H1 (cell line): ENCODE measurements at regions not wholly inside any gene's neighbourhood (a gene's known extent, or its start where the extent isn't known, plus 50 kb on each side); places are given as distances from the start of the nearest gene placed in this dataset.

Experiments used
- CTCF ChIA-PET: fragments of 300-600 bp; sonication (Branson Sonifier 250); formaldehyde crosslinking; loops from one replicate; lab custom pipeline; 2021; ENCODE audit not compliant: partially characterized antibody; lab: Charles Lee
- POLR2A ChIA-PET: fragments of 300-600 bp; sonication (Branson Sonifier 250); formaldehyde crosslinking; loops from one replicate; lab custom pipeline; 2021; ENCODE audit warnings: inconsistent platforms; ENCODE audit not compliant: partially characterized antibody; lab: Charles Lee
- DNase-seq, 2 experiments: peaks; one replicate each; pipeline versions ENCODE4 v3.0.0 to v3.0.0-alpha.2; 2010 to 2022; ENCODE audit warnings: low spot score in 2 of 2, low read depth in 1 of 2, mixed read lengths in 1 of 2
- FAIRE-seq: peaks from 2 replicates; lab custom pipeline; 2011; peaks lifted over from hg19 to GRCh38; lab: Jason Lieb, UNC
- H2AFZ ChIP-seq: 2 replicates; pipeline ENCODE4 v1.8.1; 2012; ENCODE audit warnings: low read length, inconsistent platforms
- H2AK5ac ChIP-seq: 2 replicates; pipeline ENCODE4 v1.6.1; 2013; ENCODE audit warnings: low read depth, low read length
- H2BK120ac ChIP-seq: replicated peaks from 2 replicates; pipeline ENCODE3; 2013; ENCODE audit warnings: low read depth, low read length, inconsistent platforms
- H2BK12ac ChIP-seq: 2 replicates; pipeline ENCODE4 v1.6.1; 2013; ENCODE audit warnings: low read depth, low read length
- H2BK15ac ChIP-seq: 2 replicates; pipeline ENCODE4 v1.6.1; 2013; ENCODE audit warnings: low read length
- H2BK20ac ChIP-seq: 2 replicates; pipeline ENCODE4 v1.6.1; 2013; ENCODE audit warnings: low read length
- H2BK5ac ChIP-seq: 2 replicates; pipeline ENCODE4 v1.6.1; 2013; ENCODE audit warnings: low read depth, low read length
- H3K14ac ChIP-seq: 2 replicates; pipeline ENCODE4 v1.6.1; 2013; ENCODE audit warnings: inconsistent platforms; ENCODE audit not compliant: insufficient read length
- H3K18ac ChIP-seq: 2 replicates; pipeline ENCODE4 v1.6.1; 2013; ENCODE audit warnings: low read length; ENCODE audit errors: extremely low read depth
- H3K23ac ChIP-seq: 2 replicates; pipeline ENCODE4 v1.6.1; 2013; ENCODE audit warnings: inconsistent platforms; ENCODE audit not compliant: insufficient read length
- H3K23me2 ChIP-seq: 2 replicates; pipeline ENCODE4 v1.6.1; 2013; ENCODE audit warnings: low read depth, low read length
- H3K27ac ChIP-seq: 2 replicates; pipeline ENCODE4 v1.6.1; 2011; ENCODE audit warnings: low read depth, low read length, inconsistent platforms
- H3K27me3 ChIP-seq, 4 experiments: replicated peaks in 1 of 4; 1 replicate in 1 of 4; 2 replicates in 3 of 4; pipeline versions ENCODE4 v1.6.1 to v1.8.1; 2011 to 2013; ENCODE audit warnings: low read length in 3 of 4, mild to moderate bottlenecking in 3 of 4, inconsistent platforms in 2 of 4, mixed read lengths in 2 of 4, moderate library complexity in 1 of 4; ENCODE audit not compliant: control insufficient read depth in 3 of 4, insufficient read depth in 3 of 4; ENCODE audit errors: extremely low read depth in 1 of 4
- H3K36me3 ChIP-seq, 4 experiments: 2 replicates each; pipeline versions ENCODE4 v1.6.1 to v1.8.1; 2011 to 2013; ENCODE audit warnings: mild to moderate bottlenecking in 4 of 4, low read length in 3 of 4, moderate library complexity in 2 of 4, control low read depth in 1 of 4, inconsistent platforms in 1 of 4; ENCODE audit not compliant: insufficient read depth in 4 of 4, control insufficient read depth in 2 of 4
- H3K4ac ChIP-seq: replicated peaks from 2 replicates; pipeline ENCODE3; 2013; ENCODE audit warnings: low read length, low read depth, mixed read lengths, inconsistent platforms; ENCODE audit not compliant: insufficient read length
- H3K4me1 ChIP-seq, 4 experiments: replicated peaks in 1 of 4; 1 replicate in 1 of 4; 2 replicates in 3 of 4; pipeline versions ENCODE4 v1.6.1 to v1.8.1; 2011 to 2013; ENCODE audit warnings: low read length in 3 of 4, inconsistent platforms in 2 of 4, mixed read lengths in 1 of 4; ENCODE audit not compliant: insufficient read depth in 4 of 4, control insufficient read depth in 3 of 4
- H3K4me2 ChIP-seq, 2 experiments: 2 replicates each; pipeline versions ENCODE4 v1.6.1 to v1.8.1; 2011 to 2013; ENCODE audit warnings: low read depth in 2 of 2, low read length in 2 of 2, control low read depth in 1 of 2, inconsistent platforms in 1 of 2, mild to moderate bottlenecking in 1 of 2; ENCODE audit not compliant: insufficient read depth in 1 of 2
- H3K4me3 ChIP-seq, 4 experiments: fragments of 200-600, 300-600 bp in 1 of 4; sonication (generic), shearing (Covaris generic), sonication (Bioruptor Twin) in 1 of 4; 2 replicates each; pipeline versions ENCODE4 v1.5.1 to v1.8.1; 2011 to 2016; ENCODE audit warnings: low read length in 4 of 4, low read depth in 3 of 4, control low read depth in 2 of 4, inconsistent platforms in 2 of 4, mild to moderate bottlenecking in 2 of 4, mixed read lengths in 1 of 4, moderate library complexity in 1 of 4; ENCODE audit not compliant: insufficient read depth in 2 of 4; ENCODE audit errors: extremely low read depth in 1 of 4
- H3K56ac ChIP-seq: replicated peaks from 2 replicates; pipeline ENCODE3; 2013; ENCODE audit warnings: low read depth, mild to moderate bottlenecking, mixed read lengths, low read length, inconsistent platforms; ENCODE audit not compliant: insufficient read length
- H3K79me1 ChIP-seq: 2 replicates; pipeline ENCODE4 v1.6.1; 2013; ENCODE audit warnings: low read depth, low read length, control low read depth
- H3K79me2 ChIP-seq, 2 experiments: 2 replicates each; pipeline versions ENCODE4 v1.6.1 to v1.8.1; 2012 to 2013; ENCODE audit warnings: low read length in 2 of 2, mild to moderate bottlenecking in 2 of 2, inconsistent platforms in 1 of 2; ENCODE audit not compliant: insufficient read depth in 2 of 2, control insufficient read depth in 1 of 2
- H3K9ac ChIP-seq, 4 experiments: replicated peaks in 1 of 4; 1 replicate in 1 of 4; 2 replicates in 3 of 4; pipeline versions ENCODE4 v1.6.1 to v1.8.1; 2011 to 2013; ENCODE audit warnings: low read depth in 3 of 4, low read length in 3 of 4, control low read depth in 2 of 4, mild to moderate bottlenecking in 2 of 4, moderate library complexity in 2 of 4, inconsistent platforms in 1 of 4; ENCODE audit errors: extremely low read depth in 1 of 4
- H3K9me3 ChIP-seq, 2 experiments: 2 replicates each; pipeline versions ENCODE4 v1.6.1 to v1.8.1; 2012 to 2013; ENCODE audit warnings: mild to moderate bottlenecking in 2 of 2, moderate library complexity in 2 of 2, control low read depth in 1 of 2, inconsistent platforms in 1 of 2, low read depth in 1 of 2, low read length in 1 of 2, mixed read lengths in 1 of 2; ENCODE audit not compliant: insufficient read depth in 2 of 2
- H4K20me1 ChIP-seq, 2 experiments: replicated peaks in 1 of 2; 2 replicates each; pipeline versions ENCODE3 to v1.8.1; 2011 to 2013; ENCODE audit warnings: inconsistent platforms in 2 of 2, low read length in 2 of 2, mild to moderate bottlenecking in 1 of 2; ENCODE audit not compliant: insufficient read depth in 2 of 2, control insufficient read depth in 1 of 2
- H4K5ac ChIP-seq: 2 replicates; pipeline ENCODE4 v1.6.1; 2013; ENCODE audit warnings: low read length, low read depth, mixed read lengths, inconsistent platforms; ENCODE audit not compliant: insufficient read length
- H4K8ac ChIP-seq: 2 replicates; pipeline ENCODE4 v1.8.0; 2013; ENCODE audit warnings: mild to moderate bottlenecking, moderate library complexity, low read length, inconsistent platforms; ENCODE audit not compliant: insufficient read depth; ENCODE audit errors: extremely low read depth
- H4K91ac ChIP-seq: replicated peaks from 2 replicates; pipeline ENCODE3; 2013; ENCODE audit warnings: low read length, mixed read lengths, inconsistent platforms; ENCODE audit not compliant: insufficient read length
- EZH2 ChIP-seq: fragments of 200-600 bp; sonication (generic); IDR thresholded peaks from 2 replicates; pipeline ENCODE4 v1.7.1; 2012; ENCODE audit warnings: low read depth, mild to moderate bottlenecking, moderate library complexity, low read length, inconsistent platforms; ENCODE audit not compliant: severe bottlenecking
- GABPA ChIP-seq: IDR thresholded peaks from 2 replicates; pipeline ENCODE4 v1.6.1; 2011; ENCODE audit warnings: mild to moderate bottlenecking, low read length, moderate library complexity, borderline replicate concordance; ENCODE audit not compliant: insufficient read depth
- KDM1A ChIP-seq: fragments of 200-600, 300-600 bp; sonication (generic); IDR thresholded peaks from 2 replicates; pipeline ENCODE4 v1.7.1; 2016; ENCODE audit warnings: mild to moderate bottlenecking, low read length, borderline replicate concordance
- YY1 ChIP-seq: IDR thresholded peaks from 2 replicates; pipeline ENCODE4 v1.6.1; 2011; ENCODE audit warnings: low read depth, mild to moderate bottlenecking, low read length
- ZNF274 ChIP-seq: IDR thresholded peaks from 2 replicates; pipeline ENCODE4 v1.7.0; 2012; ENCODE audit warnings: low read length, borderline replicate concordance; ENCODE audit errors: extremely low read depth
- WGBS, 2 experiments: shearing (Covaris generic) in 1 of 2; methylation state at CpG; one replicate each; pipeline versions ENCODE4 v1.1.6 to v1.1.7; 2013 to 2015; ENCODE audit warnings: low lambda C conversion rate in 2 of 2, mixed read lengths in 2 of 2, inconsistent platforms in 1 of 2, low coverage in 1 of 2, missing lambda C conversion rate in 1 of 2; ENCODE audit not compliant: insufficient replicate concordance in 2 of 2, insufficient coverage in 1 of 2, insufficient read length in 1 of 2; ENCODE audit errors: extremely low coverage in 1 of 2, missing lambda C conversion rate in 1 of 2; 5-methylcytosine and 5-hydroxymethylcytosine counted together
- TF ChIP-seq, protein P1 (sequence below): IDR thresholded peaks from 2 replicates; pipeline ENCODE4 v1.6.1; 2012; ENCODE audit warnings: low read length, inconsistent platforms

DNA sequence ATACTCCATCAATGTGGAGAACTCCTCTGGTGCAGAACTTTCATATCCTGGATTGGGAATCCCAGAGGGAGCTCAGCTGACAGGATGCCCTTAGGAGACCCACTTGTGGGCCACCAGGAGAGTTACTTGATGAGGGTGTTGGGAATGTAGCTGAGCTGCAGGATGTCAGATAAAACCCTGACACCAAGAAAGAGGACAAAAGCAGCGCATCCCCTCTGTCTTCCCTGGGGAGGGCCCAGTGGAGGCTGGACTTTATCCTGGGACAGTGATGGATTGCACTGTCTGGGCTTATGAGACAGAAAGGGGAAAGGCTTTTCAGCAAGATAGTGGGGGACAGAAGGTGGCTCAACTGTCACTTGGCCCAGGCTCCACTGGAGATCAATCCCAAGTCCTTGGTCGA lies 88.1 kb upstream of the BCAR3 start:
- POLR2A ChIA-PET = interaction anchor here (0.6 kb wide), 1 partner anchor 500 kb away, joined by 3 read pairs; no protein-coding TSS in a partner anchor
- no peaks in the 10 kb centered on the region for H3K9me3 ChIP-seq
- no peak overlapping the region; the same call in 1 of the 2 replicates for H2AFZ ChIP-seq
- no peak overlapping the region for H2BK120ac ChIP-seq
- H3K27ac ChIP-seq = no peak overlapping the region
- H2BK15ac ChIP-seq = no peak overlapping the region
- H4K5ac ChIP-seq = no peak overlapping the region
- H3K27me3 ChIP-seq = no peaks in the 10 kb centered on the region
- H4K8ac ChIP-seq = no peak overlapping the region
- H3K4me3 ChIP-seq = no peak overlapping the region
- 94% methylated on average over 2 of the region's 2 CpGs; no CpG with 5 or more reads in 1 of the 2 experiments for WGBS, 2 experiments
- no peak overlapping the region for H4K91ac ChIP-seq
- no peak overlapping the region for H2BK12ac ChIP-seq
- no peak overlapping the region; a peak in 2 of 4 replicates for H3K4me2 ChIP-seq
- peaks cover 7 to 15% (median 14%) of the 10 kb centered on the region in 4 experiments for H3K4me1 ChIP-seq
- no peak overlapping the region for H2BK20ac ChIP-seq
- H3K4ac ChIP-seq = no peak overlapping the region
- no peak overlapping the region for H3K23ac ChIP-seq
- no peak overlapping the region for H3K14ac ChIP-seq
- H3K9ac ChIP-seq = no peak overlapping the region
- DNase-seq = no peak
- no peaks in the 10 kb centered on the region for H3K36me3 ChIP-seq
- TF ChIP-seq, protein P1, sequence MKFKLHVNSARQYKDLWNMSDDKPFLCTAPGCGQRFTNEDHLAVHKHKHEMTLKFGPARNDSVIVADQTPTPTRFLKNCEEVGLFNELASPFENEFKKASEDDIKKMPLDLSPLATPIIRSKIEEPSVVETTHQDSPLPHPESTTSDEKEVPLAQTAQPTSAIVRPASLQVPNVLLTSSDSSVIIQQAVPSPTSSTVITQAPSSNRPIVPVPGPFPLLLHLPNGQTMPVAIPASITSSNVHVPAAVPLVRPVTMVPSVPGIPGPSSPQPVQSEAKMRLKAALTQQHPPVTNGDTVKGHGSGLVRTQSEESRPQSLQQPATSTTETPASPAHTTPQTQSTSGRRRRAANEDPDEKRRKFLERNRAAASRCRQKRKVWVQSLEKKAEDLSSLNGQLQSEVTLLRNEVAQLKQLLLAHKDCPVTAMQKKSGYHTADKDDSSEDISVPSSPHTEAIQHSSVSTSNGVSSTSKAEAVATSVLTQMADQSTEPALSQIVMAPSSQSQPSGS = no peak
- TF ChIP-seq KDM1A = no peak
- no peak for TF ChIP-seq EZH2
- TF ChIP-seq YY1 = no peak
- no peak for TF ChIP-seq ZNF274
- no peak for TF ChIP-seq GABPA
- H3K18ac ChIP-seq = 0 out of 2 replicates have a peak overlapping the region, but pooled peaks have one; percentile 35
- H4K20me1 ChIP-seq = no peaks in the 10 kb centered on the region
- H3K79me1 ChIP-seq = no peaks in the 10 kb centered on the region; the same call in 1 of the 2 replicates
- CTCF ChIA-PET = interaction anchor here (0.6 to 1.7 kb wide), 10 partner anchors 8 to 140 kb away, joined by 3 to 6 read pairs (median 3); no protein-coding TSS in a partner anchor
- peaks cover 2% of the 10 kb centered on the region; the same call in 1 of the 2 replicates for H3K23me2 ChIP-seq
- no peaks in the 10 kb centered on the region for H3K79me2 ChIP-seq
- H2AK5ac ChIP-seq = no peak overlapping the region
- no peak overlapping the region for H3K56ac ChIP-seq
- FAIRE-seq = no peak
- no peak overlapping the region for H2BK5ac ChIP-seq
